Hepatocyte (in vitro differentiated cells): ENCODE measurements at regions not wholly inside any gene's neighbourhood (a gene's known extent, or its start where the extent isn't known, plus 50 kb on each side); places are given as distances from the start of the nearest gene placed in this dataset.
A peak's percentile ranks its signal among the peaks of the same experiment; 100 is the strongest.

Source experiments
- DNase-seq: peaks from one replicate; pipeline ENCODE4 v3.0.0-alpha.2; 2016; ENCODE audit warnings: low spot score
- H2AFZ ChIP-seq: fragments of 200-600 bp; sonication (generic); 2 replicates; pipeline ENCODE4 v1.6.0; 2016; ENCODE audit warnings: antibody characterized with exemption, mild to moderate bottlenecking
- H3K27ac ChIP-seq: fragments of 200-600 bp; sonication (generic); 2 replicates; pipeline ENCODE4 v1.5.1; 2016; ENCODE audit warnings: mild to moderate bottlenecking
- H3K27me3 ChIP-seq: fragments of 200-600 bp; sonication (generic); 2 replicates; pipeline ENCODE4 v1.6.1; 2016
- H3K36me3 ChIP-seq: fragments of 200-600 bp; sonication (generic); replicated peaks from 2 replicates; pipeline ENCODE4 v1.5.1; 2016; ENCODE audit warnings: low read depth; ENCODE audit not compliant: insufficient read depth
- H3K4me1 ChIP-seq: fragments of 200-600 bp; sonication (generic); 2 replicates; pipeline ENCODE4 v1.5.1; 2016; ENCODE audit warnings: mild to moderate bottlenecking, moderate library complexity; ENCODE audit not compliant: insufficient read depth
- H3K4me2 ChIP-seq: fragments of 200-600 bp; sonication (generic); 2 replicates; pipeline ENCODE4 v1.6.0; 2016
- H3K4me3 ChIP-seq: fragments of 200-600 bp; sonication (generic); 2 replicates; pipeline ENCODE4 v1.5.1; 2016; ENCODE audit warnings: mild to moderate bottlenecking
- H3K79me2 ChIP-seq: fragments of 200-600 bp; sonication (generic); 2 replicates; pipeline ENCODE4 v1.6.0; 2017; ENCODE audit warnings: mild to moderate bottlenecking
- H3K9me2 ChIP-seq: fragments of 200-600 bp; sonication (generic); replicated peaks from 2 replicates; pipeline ENCODE4 v1.6.0; 2017; ENCODE audit warnings: mild to moderate bottlenecking; ENCODE audit not compliant: insufficient read depth
- H3K9me3 ChIP-seq: fragments of 200-600 bp; sonication (generic); 2 replicates; pipeline ENCODE4 v1.5.1; 2016; ENCODE audit warnings: low read depth, mild to moderate bottlenecking
- H4K20me1 ChIP-seq: fragments of 200-600 bp; sonication (generic); 2 replicates; pipeline ENCODE4 v1.6.0; 2016; ENCODE audit warnings: mild to moderate bottlenecking; ENCODE audit not compliant: insufficient read depth, poor library complexity, severe bottlenecking
- EZH2 ChIP-seq: fragments of 200-600 bp; sonication (generic); IDR thresholded peaks from 2 replicates; pipeline ENCODE4 v1.6.1; 2016; ENCODE audit warnings: antibody characterized with exemption, mild to moderate bottlenecking, borderline replicate concordance
- EZH2phosphoT487 ChIP-seq: fragments of 200-600 bp; sonication (generic); IDR thresholded peaks from one replicate; pipeline ENCODE4 v1.6.1; 2018; ENCODE audit warnings: antibody characterized with exemption, mild to moderate bottlenecking, low read depth, moderate library complexity; ENCODE audit not compliant: unreplicated experiment, severe bottlenecking
- WGBS: methylation state at CpG from one replicate; pipeline ENCODE4 v1.1.6; 2016; ENCODE audit warnings: low lambda C conversion rate; ENCODE audit errors: missing lambda C conversion rate; 5-methylcytosine and 5-hydroxymethylcytosine counted together
- TF ChIP-seq, protein P1 (sequence below): fragments of 200-600 bp; sonication (generic); IDR thresholded peaks from 2 replicates; pipeline ENCODE4 v1.5.1; 2016; ENCODE audit warnings: antibody characterized with exemption, mild to moderate bottlenecking; ENCODE audit not compliant: poor library complexity

- TF ChIP-seq EZH2 (no peak), EZH2phosphoT487 (no peak)
- TF ChIP-seq, protein P1, sequence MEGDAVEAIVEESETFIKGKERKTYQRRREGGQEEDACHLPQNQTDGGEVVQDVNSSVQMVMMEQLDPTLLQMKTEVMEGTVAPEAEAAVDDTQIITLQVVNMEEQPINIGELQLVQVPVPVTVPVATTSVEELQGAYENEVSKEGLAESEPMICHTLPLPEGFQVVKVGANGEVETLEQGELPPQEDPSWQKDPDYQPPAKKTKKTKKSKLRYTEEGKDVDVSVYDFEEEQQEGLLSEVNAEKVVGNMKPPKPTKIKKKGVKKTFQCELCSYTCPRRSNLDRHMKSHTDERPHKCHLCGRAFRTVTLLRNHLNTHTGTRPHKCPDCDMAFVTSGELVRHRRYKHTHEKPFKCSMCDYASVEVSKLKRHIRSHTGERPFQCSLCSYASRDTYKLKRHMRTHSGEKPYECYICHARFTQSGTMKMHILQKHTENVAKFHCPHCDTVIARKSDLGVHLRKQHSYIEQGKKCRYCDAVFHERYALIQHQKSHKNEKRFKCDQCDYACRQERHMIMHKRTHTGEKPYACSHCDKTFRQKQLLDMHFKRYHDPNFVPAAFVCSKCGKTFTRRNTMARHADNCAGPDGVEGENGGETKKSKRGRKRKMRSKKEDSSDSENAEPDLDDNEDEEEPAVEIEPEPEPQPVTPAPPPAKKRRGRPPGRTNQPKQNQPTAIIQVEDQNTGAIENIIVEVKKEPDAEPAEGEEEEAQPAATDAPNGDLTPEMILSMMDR = no peak
Observed at GRCh38 chr2:18346344-18346743, 214.1 kb downstream of the RDH14 start.

GRCh38 chr2:18345848-18346247 is 214.6 kb downstream of the RDH14 start:
- peak; percentile 41 for DNase-seq
- Histone ChIP-seq H3K9me2 (no peaks in the 10 kb centered on the region), H3K4me1 (no peaks in the 10 kb centered on the region), H3K4me2 (no peak overlapping the region), H3K79me2 (no peaks in the 10 kb centered on the region), H3K27ac (no peak overlapping the region), H2AFZ (no peak overlapping the region), H4K20me1 (no peaks in the 10 kb centered on the region), H3K9me3 (no peaks in the 10 kb centered on the region), H3K36me3 (no peaks in the 10 kb centered on the region), H3K4me3 (no peak overlapping the region), H3K27me3 (no peaks in the 10 kb centered on the region)
- WGBS = 80% methylated on average over 5 of the region's 5 CpGs
- TF ChIP-seq, protein P1 = no peak
- no peak for TF ChIP-seq EZH2
- no peak for TF ChIP-seq EZH2phosphoT487

More at GRCh38 chr2:18346344-18346743, 214.1 kb downstream of the RDH14 start:
- Histone ChIP-seq H3K9me3 (no peaks in the 10 kb centered on the region), H4K20me1 (no peaks in the 10 kb centered on the region), H3K27me3 (no peaks in the 10 kb centered on the region), H3K9me2 (no peaks in the 10 kb centered on the region), H3K4me3 (no peak overlapping the region), H3K79me2 (no peaks in the 10 kb centered on the region), H2AFZ (no peak overlapping the region), H3K4me1 (no peaks in the 10 kb centered on the region), H3K36me3 (no peaks in the 10 kb centered on the region), H3K4me2 (no peak overlapping the region), H3K27ac (no peak overlapping the region)
- WGBS = 69% methylated on average over 3 of the region's 3 CpGs
- DNase-seq = no peak

DNA sequence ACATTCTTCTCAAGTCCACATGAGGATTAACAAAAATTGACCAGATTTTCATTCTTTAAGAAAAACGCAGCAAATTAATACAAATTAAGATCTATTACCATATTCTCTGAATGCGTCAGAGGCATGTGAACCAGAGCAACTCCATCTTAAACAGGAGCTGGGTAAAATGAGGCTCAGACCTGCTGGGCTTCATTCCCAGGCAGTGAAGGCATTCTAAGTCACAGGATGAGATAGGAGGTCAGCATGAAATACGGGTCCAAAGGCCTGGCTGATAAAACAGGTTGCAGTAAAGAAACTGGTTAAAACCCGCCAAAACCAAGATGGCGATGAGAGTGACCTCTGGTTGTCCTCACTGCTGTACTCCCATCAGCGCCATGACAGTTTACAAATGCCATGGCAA is 217.6 kb downstream of the RDH14 start:
- 90% methylated on average over 6 of the region's 6 CpGs for WGBS
- H2AFZ ChIP-seq = no peak overlapping the region
- no peaks in the 10 kb centered on the region for H3K9me3 ChIP-seq
- H3K36me3 ChIP-seq = no peaks in the 10 kb centered on the region
- no peak overlapping the region for H3K4me3 ChIP-seq
- no peaks in the 10 kb centered on the region for H3K79me2 ChIP-seq
- H3K27ac ChIP-seq = no peak overlapping the region
- H3K4me2 ChIP-seq = no peak overlapping the region
- no peak for DNase-seq
- no peaks in the 10 kb centered on the region for H4K20me1 ChIP-seq
- no peaks in the 10 kb centered on the region for H3K4me1 ChIP-seq
- TF ChIP-seq, protein P1 = no peak
- TF ChIP-seq EZH2phosphoT487 (no peak), EZH2 (no peak)
- no peaks in the 10 kb centered on the region for H3K27me3 ChIP-seq
- no peaks in the 10 kb centered on the region for H3K9me2 ChIP-seq

DNA sequence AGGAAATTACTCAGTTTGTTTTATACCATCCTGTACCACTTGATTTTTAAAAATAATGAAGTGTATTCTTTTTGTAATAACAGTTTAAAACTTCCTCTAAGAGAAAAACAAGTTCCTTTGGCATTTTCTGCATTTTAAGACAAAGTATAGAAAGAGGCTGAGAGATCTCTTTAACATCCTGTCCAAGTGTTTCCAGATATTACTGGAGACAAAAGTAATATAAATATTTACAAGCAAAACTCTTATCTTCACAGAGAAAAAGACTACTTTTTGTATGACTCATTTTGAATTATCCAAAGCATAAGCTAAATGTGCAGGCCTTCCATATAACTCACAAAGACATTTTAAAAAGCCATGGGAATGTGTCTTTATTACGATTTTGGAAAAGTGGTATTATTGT is 221.1 kb downstream of the RDH14 start:
- no peaks in the 10 kb centered on the region for H3K9me3 ChIP-seq
- no peak overlapping the region for H3K27ac ChIP-seq
- WGBS = 60% methylated on average over 1 of the region's 1 CpG

More for the DNA sequence above, 221.1 kb downstream of the RDH14 start:
- Histone ChIP-seq H3K27me3 (no peaks in the 10 kb centered on the region), H3K9me2 (no peaks in the 10 kb centered on the region), H3K79me2 (no peaks in the 10 kb centered on the region), H2AFZ (no peak overlapping the region), H3K4me2 (no peak overlapping the region), H3K4me3 (no peak overlapping the region), H4K20me1 (no peaks in the 10 kb centered on the region), H3K36me3 (no peaks in the 10 kb centered on the region), H3K4me1 (no peaks in the 10 kb centered on the region)
- no peak for DNase-seq
- no peak for TF ChIP-seq EZH2phosphoT487
- TF ChIP-seq EZH2 = no peak
